Fibroblast of lung (primary cell): ENCODE measurements at regions not wholly inside any gene's neighbourhood (a gene's known extent, or its start where the extent isn't known, plus 50 kb on each side); places are given as distances from the start of the nearest gene placed in this dataset.

ENCODE experiments used
- EZH2 ChIP-seq: IDR thresholded peaks from 2 replicates; pipeline ENCODE4 v1.5.1; 2012; ENCODE audit warnings: low read length, control low read depth, mild to moderate bottlenecking; ENCODE audit errors: missing control alignments
- TF ChIP-seq, protein P1 (sequence below), 2 donors: IDR thresholded peaks in 1 of 2; conservative IDR thresholded peaks in 1 of 2; 1 replicate in 1 of 2; 2 replicates in 1 of 2; pipeline ENCODE4 v1.5.1; 2011 to 2012; ENCODE audit warnings: low read length in 2 of 2, control low read depth in 1 of 2, inconsistent platforms in 1 of 2, low read depth in 1 of 2, mild to moderate bottlenecking in 1 of 2

- TF ChIP-seq, protein P1, sequence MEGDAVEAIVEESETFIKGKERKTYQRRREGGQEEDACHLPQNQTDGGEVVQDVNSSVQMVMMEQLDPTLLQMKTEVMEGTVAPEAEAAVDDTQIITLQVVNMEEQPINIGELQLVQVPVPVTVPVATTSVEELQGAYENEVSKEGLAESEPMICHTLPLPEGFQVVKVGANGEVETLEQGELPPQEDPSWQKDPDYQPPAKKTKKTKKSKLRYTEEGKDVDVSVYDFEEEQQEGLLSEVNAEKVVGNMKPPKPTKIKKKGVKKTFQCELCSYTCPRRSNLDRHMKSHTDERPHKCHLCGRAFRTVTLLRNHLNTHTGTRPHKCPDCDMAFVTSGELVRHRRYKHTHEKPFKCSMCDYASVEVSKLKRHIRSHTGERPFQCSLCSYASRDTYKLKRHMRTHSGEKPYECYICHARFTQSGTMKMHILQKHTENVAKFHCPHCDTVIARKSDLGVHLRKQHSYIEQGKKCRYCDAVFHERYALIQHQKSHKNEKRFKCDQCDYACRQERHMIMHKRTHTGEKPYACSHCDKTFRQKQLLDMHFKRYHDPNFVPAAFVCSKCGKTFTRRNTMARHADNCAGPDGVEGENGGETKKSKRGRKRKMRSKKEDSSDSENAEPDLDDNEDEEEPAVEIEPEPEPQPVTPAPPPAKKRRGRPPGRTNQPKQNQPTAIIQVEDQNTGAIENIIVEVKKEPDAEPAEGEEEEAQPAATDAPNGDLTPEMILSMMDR (conservative IDR thresholded peaks at IDR 0.05 in 1 of 2, IDR thresholded peaks at IDR 0.05 in 1 of 2; ENCODE audit: low read depth in 1 of 2, low read length in 2 of 2), result no peak
- TF ChIP-seq EZH2, result no peak
These were observed 78.4 kb upstream of the ATP10B start for GRCh38 chr5:160930406-160930805.
